H1 (cell line): ENCODE measurements at regions not wholly inside any gene's neighbourhood (a gene's known extent, or its start where the extent isn't known, plus 50 kb on each side); places are given as distances from the start of the nearest gene placed in this dataset.

Experiments used
- CTCF ChIA-PET: fragments of 300-600 bp; sonication (Branson Sonifier 250); formaldehyde crosslinking; loops from one replicate; lab custom pipeline; 2021; ENCODE audit not compliant: partially characterized antibody; lab: Charles Lee
- POLR2A ChIA-PET: fragments of 300-600 bp; sonication (Branson Sonifier 250); formaldehyde crosslinking; loops from one replicate; lab custom pipeline; 2021; ENCODE audit warnings: inconsistent platforms; ENCODE audit not compliant: partially characterized antibody; lab: Charles Lee
- DNase-seq, 2 experiments: peaks; one replicate each; pipeline versions ENCODE4 v3.0.0 to v3.0.0-alpha.2; 2010 to 2022; ENCODE audit warnings: low spot score in 2 of 2, low read depth in 1 of 2, mixed read lengths in 1 of 2
- FAIRE-seq: peaks from 2 replicates; lab custom pipeline; 2011; peaks lifted over from hg19 to GRCh38; lab: Jason Lieb, UNC
- H2AFZ ChIP-seq: 2 replicates; pipeline ENCODE4 v1.8.1; 2012; ENCODE audit warnings: low read length, inconsistent platforms
- H2AK5ac ChIP-seq: 2 replicates; pipeline ENCODE4 v1.6.1; 2013; ENCODE audit warnings: low read depth, low read length
- H2BK120ac ChIP-seq: replicated peaks from 2 replicates; pipeline ENCODE3; 2013; ENCODE audit warnings: low read depth, low read length, inconsistent platforms
- H2BK12ac ChIP-seq: 2 replicates; pipeline ENCODE4 v1.6.1; 2013; ENCODE audit warnings: low read depth, low read length
- H2BK15ac ChIP-seq: 2 replicates; pipeline ENCODE4 v1.6.1; 2013; ENCODE audit warnings: low read length
- H2BK20ac ChIP-seq: 2 replicates; pipeline ENCODE4 v1.6.1; 2013; ENCODE audit warnings: low read length
- H2BK5ac ChIP-seq: 2 replicates; pipeline ENCODE4 v1.6.1; 2013; ENCODE audit warnings: low read depth, low read length
- H3K14ac ChIP-seq: 2 replicates; pipeline ENCODE4 v1.6.1; 2013; ENCODE audit warnings: inconsistent platforms; ENCODE audit not compliant: insufficient read length
- H3K18ac ChIP-seq: 2 replicates; pipeline ENCODE4 v1.6.1; 2013; ENCODE audit warnings: low read length; ENCODE audit errors: extremely low read depth
- H3K23ac ChIP-seq: 2 replicates; pipeline ENCODE4 v1.6.1; 2013; ENCODE audit warnings: inconsistent platforms; ENCODE audit not compliant: insufficient read length
- H3K23me2 ChIP-seq: 2 replicates; pipeline ENCODE4 v1.6.1; 2013; ENCODE audit warnings: low read depth, low read length
- H3K27ac ChIP-seq: 2 replicates; pipeline ENCODE4 v1.6.1; 2011; ENCODE audit warnings: low read depth, low read length, inconsistent platforms
- H3K27me3 ChIP-seq, 4 experiments: replicated peaks in 1 of 4; 1 replicate in 1 of 4; 2 replicates in 3 of 4; pipeline versions ENCODE4 v1.6.1 to v1.8.1; 2011 to 2013; ENCODE audit warnings: low read length in 3 of 4, mild to moderate bottlenecking in 3 of 4, inconsistent platforms in 2 of 4, mixed read lengths in 2 of 4, moderate library complexity in 1 of 4; ENCODE audit not compliant: control insufficient read depth in 3 of 4, insufficient read depth in 3 of 4; ENCODE audit errors: extremely low read depth in 1 of 4
- H3K36me3 ChIP-seq, 4 experiments: 2 replicates each; pipeline versions ENCODE4 v1.6.1 to v1.8.1; 2011 to 2013; ENCODE audit warnings: mild to moderate bottlenecking in 4 of 4, low read length in 3 of 4, moderate library complexity in 2 of 4, control low read depth in 1 of 4, inconsistent platforms in 1 of 4; ENCODE audit not compliant: insufficient read depth in 4 of 4, control insufficient read depth in 2 of 4
- H3K4ac ChIP-seq: replicated peaks from 2 replicates; pipeline ENCODE3; 2013; ENCODE audit warnings: low read length, low read depth, mixed read lengths, inconsistent platforms; ENCODE audit not compliant: insufficient read length
- H3K4me1 ChIP-seq, 4 experiments: replicated peaks in 1 of 4; 1 replicate in 1 of 4; 2 replicates in 3 of 4; pipeline versions ENCODE4 v1.6.1 to v1.8.1; 2011 to 2013; ENCODE audit warnings: low read length in 3 of 4, inconsistent platforms in 2 of 4, mixed read lengths in 1 of 4; ENCODE audit not compliant: insufficient read depth in 4 of 4, control insufficient read depth in 3 of 4
- H3K4me2 ChIP-seq, 2 experiments: 2 replicates each; pipeline versions ENCODE4 v1.6.1 to v1.8.1; 2011 to 2013; ENCODE audit warnings: low read depth in 2 of 2, low read length in 2 of 2, control low read depth in 1 of 2, inconsistent platforms in 1 of 2, mild to moderate bottlenecking in 1 of 2; ENCODE audit not compliant: insufficient read depth in 1 of 2
- H3K4me3 ChIP-seq, 4 experiments: fragments of 200-600, 300-600 bp in 1 of 4; sonication (generic), shearing (Covaris generic), sonication (Bioruptor Twin) in 1 of 4; 2 replicates each; pipeline versions ENCODE4 v1.5.1 to v1.8.1; 2011 to 2016; ENCODE audit warnings: low read length in 4 of 4, low read depth in 3 of 4, control low read depth in 2 of 4, inconsistent platforms in 2 of 4, mild to moderate bottlenecking in 2 of 4, mixed read lengths in 1 of 4, moderate library complexity in 1 of 4; ENCODE audit not compliant: insufficient read depth in 2 of 4; ENCODE audit errors: extremely low read depth in 1 of 4
- H3K56ac ChIP-seq: replicated peaks from 2 replicates; pipeline ENCODE3; 2013; ENCODE audit warnings: low read depth, mild to moderate bottlenecking, mixed read lengths, low read length, inconsistent platforms; ENCODE audit not compliant: insufficient read length
- H3K79me1 ChIP-seq: 2 replicates; pipeline ENCODE4 v1.6.1; 2013; ENCODE audit warnings: low read depth, low read length, control low read depth
- H3K79me2 ChIP-seq, 2 experiments: 2 replicates each; pipeline versions ENCODE4 v1.6.1 to v1.8.1; 2012 to 2013; ENCODE audit warnings: low read length in 2 of 2, mild to moderate bottlenecking in 2 of 2, inconsistent platforms in 1 of 2; ENCODE audit not compliant: insufficient read depth in 2 of 2, control insufficient read depth in 1 of 2
- H3K9ac ChIP-seq, 4 experiments: replicated peaks in 1 of 4; 1 replicate in 1 of 4; 2 replicates in 3 of 4; pipeline versions ENCODE4 v1.6.1 to v1.8.1; 2011 to 2013; ENCODE audit warnings: low read depth in 3 of 4, low read length in 3 of 4, control low read depth in 2 of 4, mild to moderate bottlenecking in 2 of 4, moderate library complexity in 2 of 4, inconsistent platforms in 1 of 4; ENCODE audit errors: extremely low read depth in 1 of 4
- H3K9me3 ChIP-seq, 2 experiments: 2 replicates each; pipeline versions ENCODE4 v1.6.1 to v1.8.1; 2012 to 2013; ENCODE audit warnings: mild to moderate bottlenecking in 2 of 2, moderate library complexity in 2 of 2, control low read depth in 1 of 2, inconsistent platforms in 1 of 2, low read depth in 1 of 2, low read length in 1 of 2, mixed read lengths in 1 of 2; ENCODE audit not compliant: insufficient read depth in 2 of 2
- H4K20me1 ChIP-seq, 2 experiments: replicated peaks in 1 of 2; 2 replicates each; pipeline versions ENCODE3 to v1.8.1; 2011 to 2013; ENCODE audit warnings: inconsistent platforms in 2 of 2, low read length in 2 of 2, mild to moderate bottlenecking in 1 of 2; ENCODE audit not compliant: insufficient read depth in 2 of 2, control insufficient read depth in 1 of 2
- H4K5ac ChIP-seq: 2 replicates; pipeline ENCODE4 v1.6.1; 2013; ENCODE audit warnings: low read length, low read depth, mixed read lengths, inconsistent platforms; ENCODE audit not compliant: insufficient read length
- H4K8ac ChIP-seq: 2 replicates; pipeline ENCODE4 v1.8.0; 2013; ENCODE audit warnings: mild to moderate bottlenecking, moderate library complexity, low read length, inconsistent platforms; ENCODE audit not compliant: insufficient read depth; ENCODE audit errors: extremely low read depth
- H4K91ac ChIP-seq: replicated peaks from 2 replicates; pipeline ENCODE3; 2013; ENCODE audit warnings: low read length, mixed read lengths, inconsistent platforms; ENCODE audit not compliant: insufficient read length
- CHD2 ChIP-seq: IDR thresholded peaks from 2 replicates; pipeline ENCODE4 v1.6.1; 2012; ENCODE audit warnings: low read length, improper control_type of control experiment
- CTBP2 ChIP-seq: IDR thresholded peaks from 2 replicates; pipeline ENCODE4 v1.7.0; 2011; ENCODE audit warnings: borderline replicate concordance, mild to moderate bottlenecking, moderate library complexity, mixed read lengths, low read length; ENCODE audit not compliant: insufficient read depth, insufficient read length
- PHF8 ChIP-seq: fragments of 200-600 bp; sonication (generic); conservative IDR thresholded peaks from 2 replicates; pipeline ENCODE4 v1.7.1; 2012; ENCODE audit warnings: low read depth, mild to moderate bottlenecking, inconsistent platforms, low read length, moderate library complexity
- SIN3A ChIP-seq, 2 experiments: IDR thresholded peaks in 1 of 2; conservative IDR thresholded peaks in 1 of 2; 2 replicates each; pipeline ENCODE4 v1.6.1; 2011 to 2012; ENCODE audit warnings: low read length in 2 of 2, improper control_type of control experiment in 1 of 2, low read depth in 1 of 2, mild to moderate bottlenecking in 1 of 2
- SIRT6 ChIP-seq: IDR thresholded peaks from one replicate; pipeline ENCODE4 v1.7.1; 2012; ENCODE audit warnings: low read length, inconsistent platforms
- SRF ChIP-seq: IDR thresholded peaks from 2 replicates; pipeline ENCODE4 v1.6.1; 2011; ENCODE audit warnings: mild to moderate bottlenecking, low read depth, low read length, moderate library complexity
- WGBS, 2 experiments: shearing (Covaris generic) in 1 of 2; methylation state at CpG; one replicate each; pipeline versions ENCODE4 v1.1.6 to v1.1.7; 2013 to 2015; ENCODE audit warnings: low lambda C conversion rate in 2 of 2, mixed read lengths in 2 of 2, inconsistent platforms in 1 of 2, low coverage in 1 of 2, missing lambda C conversion rate in 1 of 2; ENCODE audit not compliant: insufficient replicate concordance in 2 of 2, insufficient coverage in 1 of 2, insufficient read length in 1 of 2; ENCODE audit errors: extremely low coverage in 1 of 2, missing lambda C conversion rate in 1 of 2; 5-methylcytosine and 5-hydroxymethylcytosine counted together

- H4K8ac ChIP-seq = no peak overlapping the region
- H3K27ac ChIP-seq = no peak overlapping the region
- H4K5ac ChIP-seq = no peak overlapping the region
- H4K91ac ChIP-seq = no peak overlapping the region
- H2BK15ac ChIP-seq = no peak overlapping the region
- FAIRE-seq = no peak
- H2BK20ac ChIP-seq = no peak overlapping the region
- ChIA-PET CTCF (no interaction called here), POLR2A (no interaction called here)
- no peak overlapping the region for H2BK120ac ChIP-seq
- H2BK12ac ChIP-seq = no peak overlapping the region
- H2AK5ac ChIP-seq = no peak overlapping the region
- no peaks in the 10 kb centered on the region for H3K36me3 ChIP-seq
- H3K14ac ChIP-seq = no peak overlapping the region
- H2BK5ac ChIP-seq = no peak overlapping the region
- H3K4me1 ChIP-seq = no peaks in the 10 kb centered on the region
- H3K23ac ChIP-seq = no peak overlapping the region
- H3K56ac ChIP-seq = no peak overlapping the region
- no peak overlapping the region for H3K4me3 ChIP-seq
- TF ChIP-seq SIN3A (conservative IDR thresholded peaks at IDR 0.05 in 1 of 2, IDR thresholded peaks at IDR 0.05 in 1 of 2; ENCODE audit: low read depth in 1 of 2, low read length in 2 of 2) (no peak), SRF (no peak), SIRT6 (no peak), CTBP2 (no peak), CHD2 (no peak), PHF8 (no peak)
- H3K4me2 ChIP-seq = no peak overlapping the region
- no peak overlapping the region for H3K4ac ChIP-seq
- H3K9ac ChIP-seq = no peak overlapping the region
- no peaks in the 10 kb centered on the region for H4K20me1 ChIP-seq
- no peaks in the 10 kb centered on the region for H3K79me2 ChIP-seq
- H3K23me2 ChIP-seq = no peaks in the 10 kb centered on the region
- DNase-seq = no peak
- H3K9me3 ChIP-seq = peaks cover 12 to 35% of the 10 kb centered on the region in 2 experiments; a peak in 3 of 4 replicates
- H3K27me3 ChIP-seq = no peaks in the 10 kb centered on the region
- H2AFZ ChIP-seq = no peak overlapping the region
- H3K79me1 ChIP-seq = no peaks in the 10 kb centered on the region
- H3K18ac ChIP-seq = no peak overlapping the region
- WGBS, 2 experiments = 90% methylated on average over 8 of the region's 8 CpGs; no CpG with 5 or more reads in 1 of the 2 experiments
Observed at GRCh38 chr7:4331711-4332110, 350.4 kb upstream of the FOXK1 start.
